ENCODE measurements at regions not wholly inside any gene's neighbourhood (a gene's known extent, or its start where the extent isn't known, plus 50 kb on each side); places are given as distances from the start of the nearest gene placed in this dataset.

GRCh38 chr7:109376576-109376975 lies 806.9 kb downstream of the DNAJB9 start:
- TF ChIP-seq POLR2A (IDR thresholded peaks at IDR 0.05) (no peak), CTCF (IDR thresholded peaks at IDR 0.05) (no peak)
